SK-N-SH (cell line): ENCODE measurements at regions not wholly inside any gene's neighbourhood (a gene's known extent, or its start where the extent isn't known, plus 50 kb on each side); places are given as distances from the start of the nearest gene placed in this dataset.
"Not testable (repeated sequence)": the region's sequence is repeated elsewhere in the genome, so short reads cannot be mapped to it uniquely, and the experiment has no call there.

Experiments used
- CTCF ChIP-seq: fragments of 200-600 bp; sonication (generic); IDR thresholded peaks from 2 replicates; pipeline ENCODE4 v1.6.1; 2017; ENCODE audit warnings: antibody characterized with exemption, mild to moderate bottlenecking, moderate library complexity
- EP300 ChIP-seq, 2 experiments: IDR thresholded peaks; 2 replicates each; pipeline versions ENCODE4 v1.4.0 to v1.6.1; 2012; ENCODE audit warnings: borderline replicate concordance in 1 of 2, low read depth in 1 of 2, low read length in 1 of 2
- RCOR1 ChIP-seq: fragments of 150-350 bp; IDR thresholded peaks from 2 replicates; pipeline ENCODE4 v1.6.1; 2017; ENCODE audit warnings: antibody characterized with exemption, low read length
- SMC3 ChIP-seq: IDR thresholded peaks from 2 replicates; pipeline ENCODE4 v1.6.1; 2012; ENCODE audit warnings: low read depth, low read length, improper control_type of control experiment
- USF1 ChIP-seq: IDR thresholded peaks from 2 replicates; pipeline ENCODE4 v1.4.0; 2012; ENCODE audit warnings: low read depth, borderline replicate concordance
- YY1 ChIP-seq: IDR thresholded peaks from 2 replicates; pipeline ENCODE4 v1.4.0; 2012; ENCODE audit warnings: low read depth, mild to moderate bottlenecking

GRCh38 chr10:9855451-9855850 is 1162.2 kb upstream of the CELF2 start:
- not testable (repeated sequence) for TF ChIP-seq CTCF; SMC3; YY1; RCOR1; EP300 (IDR thresholded peaks at IDR 0.05; ENCODE audit: borderline replicate concordance in 1 of 2, low read depth in 1 of 2, low read length in 1 of 2); USF1
